ENCODE measurements at regions not wholly inside any gene's neighbourhood (a gene's known extent, or its start where the extent isn't known, plus 50 kb on each side); places are given as distances from the start of the nearest gene placed in this dataset.

GRCh38 chr7:106560482-106560881 is 100.5 kb downstream of the CCDC71L start:
- no peak for TF ChIP-seq POLR2A (IDR thresholded peaks at IDR 0.05)
- TF ChIP-seq, protein P1, sequence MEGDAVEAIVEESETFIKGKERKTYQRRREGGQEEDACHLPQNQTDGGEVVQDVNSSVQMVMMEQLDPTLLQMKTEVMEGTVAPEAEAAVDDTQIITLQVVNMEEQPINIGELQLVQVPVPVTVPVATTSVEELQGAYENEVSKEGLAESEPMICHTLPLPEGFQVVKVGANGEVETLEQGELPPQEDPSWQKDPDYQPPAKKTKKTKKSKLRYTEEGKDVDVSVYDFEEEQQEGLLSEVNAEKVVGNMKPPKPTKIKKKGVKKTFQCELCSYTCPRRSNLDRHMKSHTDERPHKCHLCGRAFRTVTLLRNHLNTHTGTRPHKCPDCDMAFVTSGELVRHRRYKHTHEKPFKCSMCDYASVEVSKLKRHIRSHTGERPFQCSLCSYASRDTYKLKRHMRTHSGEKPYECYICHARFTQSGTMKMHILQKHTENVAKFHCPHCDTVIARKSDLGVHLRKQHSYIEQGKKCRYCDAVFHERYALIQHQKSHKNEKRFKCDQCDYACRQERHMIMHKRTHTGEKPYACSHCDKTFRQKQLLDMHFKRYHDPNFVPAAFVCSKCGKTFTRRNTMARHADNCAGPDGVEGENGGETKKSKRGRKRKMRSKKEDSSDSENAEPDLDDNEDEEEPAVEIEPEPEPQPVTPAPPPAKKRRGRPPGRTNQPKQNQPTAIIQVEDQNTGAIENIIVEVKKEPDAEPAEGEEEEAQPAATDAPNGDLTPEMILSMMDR (IDR thresholded peaks at IDR 0.05) = no peak
